LNCaP clone FGC (cell line): ENCODE measurements at regions not wholly inside any gene's neighbourhood (a gene's known extent, or its start where the extent isn't known, plus 50 kb on each side); places are given as distances from the start of the nearest gene placed in this dataset.

Experiments
- DNase-seq: peaks from one replicate; pipeline ENCODE4 v3.0.0-alpha.2; 2011; ENCODE audit warnings: low read depth
- H3K4me3 ChIP-seq: 2 replicates; pipeline ENCODE4 v1.5.1; 2011; ENCODE audit warnings: mild to moderate bottlenecking, low read depth, low read length, control low read depth
- TF ChIP-seq, protein P1 (sequence below): IDR thresholded peaks from 2 replicates; pipeline ENCODE4 v1.5.1; 2012; ENCODE audit warnings: mild to moderate bottlenecking; ENCODE audit not compliant: control insufficient read depth, insufficient read depth; ENCODE audit errors: extremely low read depth

DNA sequence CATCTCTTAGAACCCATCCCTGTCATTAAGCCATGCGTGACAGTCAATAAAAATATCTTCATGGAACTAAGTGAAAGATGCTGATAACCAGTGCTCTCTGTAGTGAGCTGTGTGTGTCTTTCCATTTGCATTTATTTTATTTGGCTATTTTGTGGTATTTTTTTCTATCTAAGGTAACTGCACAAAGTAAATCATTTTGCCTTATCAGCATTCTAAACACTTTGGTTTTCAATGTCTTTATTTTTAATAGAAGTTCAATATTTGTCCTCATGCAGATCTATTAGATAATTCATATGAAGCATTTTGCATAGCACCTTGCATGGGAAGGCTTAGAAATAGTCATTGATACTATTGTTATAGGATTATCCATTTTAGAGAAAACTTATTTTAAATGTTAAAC, 163.6 kb upstream of the TANK start:
- DNase-seq: no peak
- H3K4me3 ChIP-seq: no peak overlapping the region
- TF ChIP-seq, protein P1, sequence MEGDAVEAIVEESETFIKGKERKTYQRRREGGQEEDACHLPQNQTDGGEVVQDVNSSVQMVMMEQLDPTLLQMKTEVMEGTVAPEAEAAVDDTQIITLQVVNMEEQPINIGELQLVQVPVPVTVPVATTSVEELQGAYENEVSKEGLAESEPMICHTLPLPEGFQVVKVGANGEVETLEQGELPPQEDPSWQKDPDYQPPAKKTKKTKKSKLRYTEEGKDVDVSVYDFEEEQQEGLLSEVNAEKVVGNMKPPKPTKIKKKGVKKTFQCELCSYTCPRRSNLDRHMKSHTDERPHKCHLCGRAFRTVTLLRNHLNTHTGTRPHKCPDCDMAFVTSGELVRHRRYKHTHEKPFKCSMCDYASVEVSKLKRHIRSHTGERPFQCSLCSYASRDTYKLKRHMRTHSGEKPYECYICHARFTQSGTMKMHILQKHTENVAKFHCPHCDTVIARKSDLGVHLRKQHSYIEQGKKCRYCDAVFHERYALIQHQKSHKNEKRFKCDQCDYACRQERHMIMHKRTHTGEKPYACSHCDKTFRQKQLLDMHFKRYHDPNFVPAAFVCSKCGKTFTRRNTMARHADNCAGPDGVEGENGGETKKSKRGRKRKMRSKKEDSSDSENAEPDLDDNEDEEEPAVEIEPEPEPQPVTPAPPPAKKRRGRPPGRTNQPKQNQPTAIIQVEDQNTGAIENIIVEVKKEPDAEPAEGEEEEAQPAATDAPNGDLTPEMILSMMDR: no peak

DNA sequence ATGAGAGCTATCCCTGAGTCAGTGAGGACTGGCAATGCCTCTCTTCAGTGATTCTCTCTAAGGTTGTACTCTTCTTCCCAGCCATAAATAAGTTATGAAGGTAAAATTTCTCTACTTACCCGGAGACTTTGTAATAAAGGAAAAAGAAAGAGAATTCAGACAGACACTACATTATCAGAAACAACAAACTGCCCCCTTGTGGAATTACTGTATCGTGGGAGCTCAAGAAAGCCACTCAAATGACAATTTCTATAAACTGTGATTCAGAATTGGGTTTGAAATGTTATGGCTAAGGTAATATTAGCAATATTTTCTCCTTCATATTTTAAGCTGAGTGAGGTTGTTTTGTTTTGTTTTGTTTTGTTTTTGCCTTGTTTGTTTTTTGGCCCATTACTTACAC, 155.8 kb upstream of the TANK start:
- TF ChIP-seq, protein P1: 0 out of 2 replicates have a peak, but pooled peaks have one; percentile 14
- no peak for DNase-seq

DNA sequence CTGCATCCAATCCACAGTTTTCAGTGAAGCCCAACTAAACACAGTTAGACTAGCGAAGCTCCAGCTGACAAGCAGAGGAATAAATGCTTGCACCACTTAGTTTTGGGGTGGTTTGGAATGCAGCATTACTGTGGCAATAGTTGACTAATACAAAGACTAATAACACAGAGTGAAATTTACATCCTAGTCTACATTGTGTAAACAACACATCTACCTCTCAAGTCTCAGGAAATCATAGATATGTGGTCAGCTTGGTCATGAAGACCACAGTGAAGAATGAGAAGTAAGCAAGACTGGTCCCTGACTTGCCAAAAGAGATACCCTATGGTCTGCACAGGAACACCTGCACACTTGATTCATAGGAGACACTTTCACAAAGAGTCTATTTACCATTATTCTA, 155.1 kb upstream of the TANK start:
- TF ChIP-seq, protein P1: no peak
- H3K4me3 ChIP-seq: no peak overlapping the region
- DNase-seq: no peak

More for the DNA sequence above, 155.8 kb upstream of the TANK start:
- H3K4me3 ChIP-seq: no peak overlapping the region

DNA sequence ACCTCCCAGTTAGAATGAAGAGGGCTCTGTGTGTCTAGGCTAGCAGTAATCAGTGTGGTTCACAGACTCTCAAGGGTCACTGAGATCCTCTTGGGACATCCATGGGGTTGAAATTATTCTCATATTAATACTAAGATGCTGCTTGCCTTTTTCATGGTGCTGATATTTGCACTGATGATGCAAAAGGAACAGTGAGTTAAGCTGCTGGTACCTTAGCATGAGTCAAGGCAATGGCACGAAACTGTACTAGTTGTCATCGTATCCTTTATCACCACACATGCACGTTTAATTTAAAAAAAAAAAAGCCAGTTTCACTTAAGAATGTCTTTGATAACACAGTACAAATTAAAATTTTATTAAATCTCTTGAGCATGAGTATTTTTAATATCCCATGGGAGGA, 151.9 kb upstream of the TANK start:
- no peak overlapping the region for H3K4me3 ChIP-seq
- TF ChIP-seq, protein P1: no peak
- no peak for DNase-seq

DNA sequence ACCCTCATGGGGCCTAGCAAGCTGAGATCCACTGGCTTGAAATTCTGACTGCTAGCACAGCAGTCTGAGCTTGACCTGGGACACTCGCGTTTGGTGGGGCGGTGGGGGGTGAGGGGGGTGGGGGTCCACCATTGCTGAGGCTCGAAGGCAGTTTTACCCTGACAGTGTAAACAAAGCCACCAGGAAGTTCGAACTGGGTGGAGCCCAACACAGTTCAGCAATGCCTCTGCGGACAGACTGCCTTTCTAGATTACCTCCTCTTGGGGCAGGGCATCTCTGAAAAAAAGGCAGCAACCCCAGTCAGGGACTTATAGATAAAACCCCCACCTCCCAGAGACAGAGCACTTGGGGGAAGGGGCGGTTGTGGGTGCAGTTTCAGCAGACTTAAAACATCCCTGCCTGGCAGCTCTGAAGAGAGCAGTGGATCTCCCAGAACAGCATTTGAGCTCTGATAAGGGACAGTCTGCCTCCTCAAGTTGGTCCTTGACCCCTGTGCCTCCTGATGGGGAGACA, 149.7 kb upstream of the TANK start:
- no peak for DNase-seq
- TF ChIP-seq, protein P1: no peak
- H3K4me3 ChIP-seq: no peak overlapping the region

DNA sequence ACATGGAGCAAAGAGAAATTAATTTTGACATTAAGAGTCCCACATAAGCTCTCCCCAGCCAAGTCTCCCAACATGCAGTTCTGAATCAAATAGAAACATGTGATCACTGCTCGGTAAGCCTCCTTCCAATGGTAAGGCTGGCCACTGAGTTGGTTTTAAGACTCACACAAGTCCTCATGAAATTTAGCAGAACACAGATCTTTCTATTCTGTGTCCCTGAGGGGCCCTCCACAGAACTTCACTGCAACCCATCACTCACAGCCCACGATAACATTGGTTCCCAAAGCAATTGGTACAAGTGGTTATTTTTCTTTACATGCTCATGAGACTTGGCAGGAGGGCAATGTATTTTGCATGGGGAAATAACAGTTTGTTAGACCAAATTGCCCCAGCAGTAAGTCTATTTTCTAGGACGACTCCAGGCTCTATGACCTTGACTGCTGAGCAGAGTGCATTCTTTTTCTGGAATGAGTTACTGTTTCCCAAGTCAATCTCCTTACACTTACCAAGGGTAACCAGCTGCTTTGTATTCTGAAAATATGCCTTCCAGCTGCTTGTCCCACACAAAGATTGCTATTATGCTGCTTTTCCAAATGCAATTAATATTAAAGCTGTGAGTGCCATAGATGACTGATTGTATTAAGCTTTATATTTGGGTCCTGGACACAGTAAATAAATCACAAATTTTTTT, 142.3 kb upstream of the TANK start:
- no peak for DNase-seq
- TF ChIP-seq, protein P1: no peak
- H3K4me3 ChIP-seq: no peak overlapping the region

DNA sequence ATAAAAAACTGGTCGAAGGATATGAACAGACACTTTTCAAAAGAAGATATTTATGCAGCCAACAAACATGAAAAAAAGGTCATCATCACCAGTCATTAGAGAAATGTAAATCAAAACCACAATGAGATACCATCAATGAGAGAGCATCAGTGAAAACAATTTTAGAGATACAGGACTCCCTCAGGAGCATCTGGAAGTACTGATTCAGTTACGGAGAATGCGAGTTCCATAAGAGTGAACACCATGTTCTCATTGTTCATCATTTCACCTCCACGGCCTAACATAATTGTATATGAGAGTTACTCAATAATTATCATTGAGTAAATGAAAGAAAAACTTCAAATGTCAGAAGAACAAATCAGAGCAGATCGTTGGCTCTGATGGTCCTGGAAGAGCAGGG, 140.9 kb upstream of the TANK start:
- TF ChIP-seq, protein P1: no peak
- H3K4me3 ChIP-seq: no peak overlapping the region
- no peak for DNase-seq
